ENCODE measurements at regions not wholly inside any gene's neighbourhood (a gene's known extent, or its start where the extent isn't known, plus 50 kb on each side); places are given as distances from the start of the nearest gene placed in this dataset.

DNA sequence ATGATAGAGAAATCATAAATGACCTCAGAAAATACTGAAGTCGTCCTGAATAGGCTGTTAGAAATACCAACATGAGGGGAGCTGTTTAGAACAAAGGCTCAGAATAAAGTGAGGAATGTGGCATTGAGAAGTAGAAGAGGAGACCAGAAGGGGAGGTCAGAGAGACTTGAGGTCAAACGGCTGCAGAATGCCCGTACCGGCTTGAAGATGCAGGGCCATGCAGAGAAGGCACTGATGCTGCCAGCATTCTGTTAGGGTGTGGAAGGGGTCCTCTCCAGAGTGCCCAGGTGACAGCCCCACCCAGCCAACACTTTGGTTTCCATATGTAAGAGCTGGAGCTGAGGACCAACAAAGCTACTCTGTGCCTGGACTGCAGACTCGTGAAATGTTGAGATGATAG is 570.9 kb downstream of the CDH26 start:
- no peak for DNase-seq

DNA sequence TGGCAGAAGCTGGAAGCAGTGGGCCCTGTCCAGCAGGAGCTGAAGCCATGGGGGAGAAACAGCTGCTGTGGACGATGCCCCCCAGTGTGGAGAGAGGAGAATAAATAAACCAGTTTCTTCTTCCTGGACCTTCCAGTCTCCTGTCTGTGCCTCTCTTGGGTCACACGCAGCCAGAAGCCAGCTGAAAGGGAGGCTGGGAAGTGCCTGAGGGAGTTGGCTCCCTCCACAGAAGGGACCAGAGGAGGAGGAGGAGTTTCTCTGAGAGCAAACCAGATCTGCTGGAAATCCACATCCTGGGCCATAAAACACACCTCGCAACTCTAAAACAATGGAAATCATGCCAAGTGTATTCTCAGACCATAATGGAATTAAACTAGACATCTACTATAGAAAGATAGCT is 577.0 kb downstream of the CDH26 start:
- no peak for DNase-seq

DNA sequence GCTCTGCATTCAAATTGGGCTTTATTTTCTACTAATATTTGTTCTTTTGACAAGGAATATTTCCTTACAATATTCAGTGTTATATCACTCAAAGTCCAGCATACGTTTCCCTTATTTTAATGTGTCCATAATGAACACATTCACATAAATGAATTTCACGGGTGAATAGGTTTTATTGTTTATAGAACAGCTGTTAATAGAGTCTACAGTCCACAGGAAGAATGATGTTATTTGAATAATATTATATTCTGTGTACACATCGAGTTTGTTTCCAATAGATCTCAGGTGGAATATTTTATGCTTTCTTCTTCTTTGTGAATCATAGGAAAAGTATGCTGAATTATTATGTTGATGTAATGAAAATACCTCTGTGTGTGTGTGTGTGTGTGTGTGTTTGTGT is 582.4 kb downstream of the CDH26 start:
- DNase-seq = no peak

DNA sequence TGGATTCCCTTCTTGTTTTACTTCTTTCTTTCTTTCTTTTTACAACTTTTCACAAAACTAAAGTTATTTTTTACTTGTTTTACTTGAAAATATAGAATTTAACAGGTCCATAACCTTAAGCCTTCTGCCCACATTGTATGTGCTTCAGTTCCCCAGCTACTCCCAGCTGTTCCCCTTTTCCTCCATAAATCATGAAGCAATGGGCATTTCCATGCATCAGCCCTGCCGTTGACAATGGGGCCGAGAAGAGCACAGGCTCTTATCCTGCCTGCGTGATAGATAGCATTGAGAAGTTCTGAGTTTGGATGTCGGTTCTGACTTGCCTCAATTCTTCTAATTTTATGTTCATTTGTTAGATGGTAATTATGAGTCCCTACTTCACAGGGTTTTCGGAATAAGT is 583.8 kb downstream of the CDH26 start:
- DNase-seq = no peak

DNA sequence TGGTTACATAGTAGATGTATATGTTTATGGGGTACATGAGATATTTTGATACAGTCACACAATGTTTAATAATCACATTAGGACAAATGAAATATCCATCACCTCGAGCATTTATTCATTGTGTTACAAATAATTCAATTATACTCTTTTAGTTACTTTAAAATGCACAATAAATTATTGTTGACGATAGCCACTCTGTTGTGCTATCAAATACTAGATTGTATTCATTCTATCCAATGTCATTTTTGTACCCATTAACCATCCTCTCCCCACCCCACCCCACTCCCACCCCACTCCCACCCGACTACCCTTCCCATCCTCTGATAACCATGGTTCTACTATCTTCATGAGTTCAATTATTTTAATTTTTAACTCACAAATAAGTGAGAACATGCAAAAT is 585.4 kb downstream of the CDH26 start:
- DNase-seq = no peak

DNA sequence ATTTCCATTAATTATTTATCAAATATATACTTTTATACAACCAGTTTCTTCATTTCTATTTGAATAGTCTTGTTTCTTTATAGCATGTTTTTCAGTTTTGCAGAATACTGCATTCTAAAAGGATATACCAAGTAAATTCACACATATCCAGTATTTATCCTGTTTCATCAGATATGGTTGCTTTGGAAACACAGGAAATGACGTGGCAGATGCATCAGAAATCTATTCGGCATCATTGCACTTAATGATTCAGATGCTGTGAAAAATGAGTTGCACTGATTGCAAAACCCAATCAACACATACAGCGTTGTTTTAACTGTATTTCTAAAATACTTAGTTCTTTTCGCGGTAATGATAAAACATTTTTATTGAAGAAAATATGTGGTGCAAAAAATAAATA is 594.9 kb downstream of the CDH26 start:
- DNase-seq = no peak

DNA sequence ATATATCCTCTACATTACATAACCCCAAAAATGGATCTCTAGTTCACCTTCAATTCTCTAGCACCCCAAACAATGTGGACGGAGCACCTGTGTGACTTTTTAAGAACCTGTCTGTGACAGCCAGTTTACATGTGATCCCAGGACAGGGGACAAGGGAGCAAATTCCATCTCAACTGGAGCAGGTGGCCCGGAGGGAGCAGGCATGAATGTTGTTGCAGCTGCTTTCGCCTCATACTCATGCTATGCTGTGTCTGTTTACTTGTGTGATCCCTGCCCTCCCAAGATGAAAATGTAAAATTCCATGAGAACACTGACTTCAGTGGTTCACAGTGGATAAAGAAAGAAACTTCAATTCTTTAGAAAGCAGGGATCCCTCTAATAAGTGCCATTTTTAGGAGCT is 600.3 kb downstream of the CDH26 start:
- no peak for DNase-seq

DNA sequence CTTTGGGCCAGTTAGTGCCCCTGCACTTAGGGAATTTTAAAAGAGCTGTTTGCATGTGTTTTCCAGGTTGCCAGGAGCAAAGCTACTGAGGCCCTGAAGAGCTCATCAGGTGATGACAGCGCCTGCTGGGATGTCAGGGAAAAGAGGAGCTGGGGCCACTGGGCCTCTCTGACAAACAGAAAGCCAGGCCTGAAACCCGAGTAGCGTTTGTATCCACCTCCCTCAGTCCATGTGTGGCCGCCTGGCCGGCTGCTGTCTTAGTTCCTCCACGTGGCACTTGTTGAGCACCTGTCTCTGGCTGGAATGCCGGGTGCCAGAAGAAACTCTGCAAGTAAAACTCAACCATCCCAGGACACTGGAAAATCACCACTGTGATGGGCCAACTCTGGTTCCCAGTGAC is 601.2 kb downstream of the CDH26 start:
- DNase-seq = no peak

DNA sequence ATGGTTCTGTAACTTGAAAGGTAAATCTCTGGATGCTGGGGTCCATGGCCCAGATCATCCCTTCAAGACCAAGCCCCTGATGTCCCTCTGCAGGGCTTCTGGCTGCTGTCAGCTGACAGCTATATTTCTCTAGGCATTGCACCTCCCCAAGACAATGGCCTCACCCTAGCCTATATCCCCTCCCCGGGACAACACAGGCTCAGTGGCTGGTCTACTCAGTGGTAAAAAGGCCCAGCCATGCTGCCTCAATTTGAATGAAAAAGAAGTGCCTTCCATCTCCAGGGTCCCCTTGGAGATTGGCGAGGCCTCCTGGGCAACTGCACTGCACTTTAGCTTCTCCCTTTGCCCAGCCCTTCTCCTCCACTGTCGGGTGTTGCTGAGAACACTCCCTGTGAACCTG is 602.8 kb downstream of the CDH26 start:
- DNase-seq = no peak

DNA sequence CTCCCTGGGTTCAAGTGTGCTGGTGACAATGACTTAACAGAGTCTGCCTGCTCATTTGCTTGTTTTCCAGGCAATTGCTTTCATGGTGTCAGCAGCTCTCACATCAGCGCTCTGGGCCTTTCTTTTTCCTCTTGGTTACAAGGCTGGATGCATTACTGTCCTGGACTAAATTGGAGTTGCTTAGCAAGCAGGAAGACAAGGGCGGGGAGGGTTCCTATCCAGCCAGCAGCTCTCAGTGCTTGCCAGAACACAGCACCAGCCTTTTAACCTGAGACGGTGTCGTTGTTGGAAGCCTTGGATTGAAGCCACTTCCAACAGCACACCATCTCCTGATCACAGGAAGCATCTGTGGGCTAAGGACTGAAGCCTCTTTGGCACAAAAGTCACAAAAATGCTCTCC is 606.9 kb downstream of the CDH26 start:
- no peak for DNase-seq

DNA sequence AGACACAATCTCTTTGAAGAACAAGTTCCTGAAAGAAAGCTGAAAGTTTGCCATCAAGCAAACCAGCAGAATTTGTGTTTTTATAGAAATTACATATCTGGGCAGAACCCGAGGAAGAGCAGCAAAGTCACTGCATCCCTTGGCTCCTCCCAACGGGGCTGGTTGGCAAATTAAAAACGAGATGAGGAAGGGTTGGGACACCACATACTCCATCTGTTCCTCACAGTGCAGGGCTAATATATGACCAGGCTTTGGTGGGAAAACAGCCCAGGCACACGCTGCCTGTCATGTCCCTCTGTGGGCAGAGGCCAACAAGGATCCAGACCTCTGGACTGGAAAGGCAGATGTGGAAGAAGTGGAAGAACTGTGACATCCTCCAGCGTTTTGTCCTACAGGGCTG is 607.3 kb downstream of the CDH26 start:
- DNase-seq = no peak

DNA sequence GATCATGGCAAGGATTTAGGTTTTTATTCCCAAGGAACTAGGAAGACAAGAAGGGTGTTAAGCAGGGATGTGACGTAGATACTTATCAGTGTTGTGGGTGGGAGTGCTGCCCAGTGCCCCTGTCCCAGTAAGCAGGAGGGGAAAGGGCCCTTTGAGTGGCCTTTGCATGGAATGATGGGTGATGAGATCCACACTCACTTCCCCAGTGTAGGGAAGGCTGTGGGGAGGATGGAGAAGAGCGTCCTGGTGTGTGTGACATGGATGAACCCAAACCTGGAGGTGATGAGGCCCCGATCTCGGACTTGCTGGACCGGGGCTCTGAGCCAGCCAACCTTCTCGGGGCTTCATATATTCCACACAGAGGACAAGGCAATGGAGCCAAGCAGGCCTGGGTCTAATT is 610.9 kb downstream of the CDH26 start:
- DNase-seq = no peak

DNA sequence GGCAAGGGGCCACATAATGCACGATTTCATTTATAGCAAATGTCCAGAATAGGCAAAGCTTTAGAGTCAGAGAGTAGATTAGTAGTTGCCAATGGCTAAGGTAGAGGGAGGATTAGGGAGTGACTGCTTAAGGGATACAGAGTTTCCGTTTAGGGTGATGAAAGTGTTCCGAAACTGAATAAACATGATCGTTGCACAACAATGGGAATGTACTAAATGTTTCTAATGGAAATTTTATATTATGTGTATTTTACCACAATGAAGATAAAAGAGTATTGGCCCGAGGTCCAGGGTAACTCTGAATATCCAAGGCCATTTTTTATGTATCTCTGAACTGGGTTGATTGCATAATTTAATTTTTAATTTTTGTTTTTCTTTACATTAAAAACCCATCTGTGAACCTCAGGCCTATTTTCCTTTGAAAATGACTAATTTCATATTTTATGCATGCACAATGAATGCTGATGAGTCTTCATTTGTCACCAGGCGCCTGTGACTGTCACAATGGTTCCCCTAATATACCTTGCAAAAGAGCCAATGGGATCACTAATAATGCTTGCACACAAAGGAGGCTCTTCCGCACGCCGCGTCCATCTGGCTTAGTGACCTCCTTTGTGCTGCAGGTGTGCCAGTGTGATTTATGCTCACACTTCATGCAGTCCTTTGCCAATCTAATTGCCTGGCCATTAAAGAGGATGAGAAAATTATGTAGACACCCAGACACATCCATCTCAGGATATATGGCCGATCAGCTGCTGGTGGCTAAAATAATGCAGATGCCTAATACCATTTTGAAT is 612.5 kb downstream of the CDH26 start:
- no peak for DNase-seq

DNA sequence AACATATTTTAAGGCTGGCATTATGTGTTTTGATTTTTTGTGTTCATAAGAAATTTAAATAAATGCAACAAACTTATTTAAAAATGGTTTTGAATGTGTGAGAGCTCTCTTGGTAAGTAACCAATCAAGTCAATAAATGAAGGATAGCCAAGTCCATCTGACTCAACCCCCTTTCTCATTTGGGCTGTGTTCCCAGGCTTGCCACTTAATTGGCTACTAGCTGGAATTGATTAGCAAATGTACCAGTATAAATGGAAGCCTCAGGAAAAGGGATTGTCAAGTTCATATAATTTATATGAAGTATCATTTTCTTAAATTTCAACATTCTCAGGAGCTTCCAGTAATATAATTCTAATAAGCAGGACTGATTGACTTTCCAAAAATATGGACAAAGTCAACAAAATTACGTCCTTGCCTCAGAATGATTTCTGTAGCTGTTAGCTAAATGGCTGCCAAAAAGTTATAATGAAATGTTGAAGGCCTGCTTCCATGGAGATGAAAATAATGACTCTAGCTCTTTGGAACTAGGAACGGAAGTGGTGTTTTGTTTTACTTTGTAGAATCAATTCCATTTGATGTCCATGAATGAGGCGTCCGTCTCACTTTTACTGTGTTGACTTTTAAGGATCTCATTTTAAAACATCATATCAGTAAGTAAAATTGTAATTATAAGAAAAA is 614.9 kb downstream of the CDH26 start:
- DNase-seq = no peak

DNA sequence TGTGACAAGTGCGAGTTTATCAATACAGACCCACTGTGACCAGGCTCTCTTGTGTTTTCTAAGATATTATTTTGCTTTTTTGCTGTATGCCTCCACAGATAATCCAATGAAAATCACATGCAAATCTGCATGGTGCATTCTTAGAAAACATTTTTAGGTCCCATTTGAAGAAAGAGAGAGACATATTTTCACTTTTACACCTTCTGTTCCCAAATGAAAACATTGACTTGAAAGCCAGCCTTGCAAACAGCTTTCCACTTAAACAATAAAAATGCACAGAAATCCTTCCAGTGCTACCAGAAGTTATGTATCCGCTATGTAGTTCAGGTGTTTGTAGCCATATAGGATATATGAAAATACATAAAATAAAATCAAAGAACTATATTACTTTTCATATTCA is 618.0 kb downstream of the CDH26 start:
- DNase-seq = no peak

DNA sequence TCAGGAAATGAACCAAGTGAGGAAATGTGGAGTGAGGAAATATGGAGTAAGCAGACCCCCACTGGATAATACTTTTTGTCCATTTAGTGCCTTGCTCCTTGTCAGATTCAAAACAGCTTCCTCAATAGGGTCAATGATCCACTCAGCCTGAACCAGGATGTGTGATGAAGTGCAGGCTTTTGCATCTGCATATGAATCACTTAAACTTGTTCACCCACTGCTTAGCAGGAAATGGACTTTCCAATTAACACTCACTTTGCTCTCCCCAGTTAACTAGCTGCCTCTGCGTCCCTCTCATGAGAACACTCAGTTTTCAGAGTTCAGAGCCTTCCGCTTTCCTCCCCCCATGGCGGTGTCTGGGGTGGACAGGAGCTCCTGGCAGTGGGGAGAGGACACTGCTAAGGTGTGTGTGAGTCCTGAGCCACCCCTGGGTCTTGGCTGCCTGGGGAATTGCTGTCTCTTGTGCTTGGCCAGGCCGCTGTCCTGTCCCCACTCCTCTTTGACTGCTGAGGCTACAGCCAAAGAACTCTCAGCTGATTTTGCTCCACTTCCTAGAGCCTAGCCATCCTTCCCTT is 621.8 kb downstream of the CDH26 start:
- DNase-seq = no peak

DNA sequence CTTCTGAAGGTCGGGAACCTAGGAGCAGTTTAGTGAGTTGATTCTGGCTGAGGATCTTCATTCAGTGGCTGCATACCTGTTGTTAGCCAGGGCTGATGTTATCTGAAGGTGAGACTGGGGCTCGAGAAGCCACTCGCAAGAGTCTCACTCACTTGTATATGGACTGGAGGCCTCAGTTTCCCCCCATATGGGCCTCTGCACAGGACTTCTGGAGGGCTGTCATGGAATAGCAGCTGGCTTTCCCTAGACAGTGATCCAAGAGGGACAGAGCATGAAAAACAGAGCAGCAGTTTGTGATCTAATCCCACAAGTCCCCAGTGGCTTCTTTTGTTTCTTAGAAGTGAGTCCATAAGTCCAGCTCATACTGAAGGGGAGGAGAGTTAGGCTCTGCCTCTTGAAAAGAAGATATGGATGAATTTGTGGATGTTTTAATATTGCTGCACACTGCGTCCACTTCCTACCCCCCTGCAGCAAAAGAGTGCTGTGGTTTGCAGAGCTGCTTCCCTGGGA is 623.4 kb downstream of the CDH26 start:
- DNase-seq = no peak

DNA sequence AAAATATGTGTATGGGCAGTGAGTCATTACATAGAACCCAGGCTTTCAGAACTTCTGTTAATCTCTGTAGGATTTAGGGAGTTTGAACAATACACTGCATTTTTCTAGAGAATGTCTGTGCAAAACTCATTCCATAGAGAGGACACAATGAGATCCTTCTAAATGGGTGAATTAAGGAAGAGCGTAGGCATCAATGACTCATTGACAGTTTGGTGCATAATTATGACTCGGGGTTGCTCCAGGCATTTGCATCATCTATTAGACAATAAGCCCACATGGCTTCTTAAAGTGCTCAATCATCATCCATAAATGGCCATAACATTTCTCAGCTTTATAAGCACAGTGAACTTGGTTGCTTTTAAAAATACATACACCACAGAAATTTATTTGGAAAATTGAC is 625.5 kb downstream of the CDH26 start:
- no peak for DNase-seq

DNA sequence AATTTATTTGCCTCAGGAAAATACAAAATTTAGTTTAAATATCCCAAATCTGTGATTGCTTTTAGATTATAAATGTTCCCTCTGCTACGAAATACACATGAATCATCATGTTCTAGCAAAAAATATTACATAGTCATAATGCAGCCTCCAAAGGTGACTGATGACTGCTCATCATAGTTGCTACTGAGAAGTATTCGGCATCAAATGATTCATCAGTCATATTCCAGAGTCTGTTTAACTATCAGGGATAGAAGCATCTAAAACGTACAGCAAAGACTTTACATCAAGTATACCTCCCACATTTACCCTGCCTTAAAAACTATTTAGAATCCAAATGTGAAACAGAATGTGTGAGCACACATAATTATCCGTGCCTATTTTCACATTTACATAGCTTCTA is 626.0 kb downstream of the CDH26 start:
- DNase-seq = no peak

DNA sequence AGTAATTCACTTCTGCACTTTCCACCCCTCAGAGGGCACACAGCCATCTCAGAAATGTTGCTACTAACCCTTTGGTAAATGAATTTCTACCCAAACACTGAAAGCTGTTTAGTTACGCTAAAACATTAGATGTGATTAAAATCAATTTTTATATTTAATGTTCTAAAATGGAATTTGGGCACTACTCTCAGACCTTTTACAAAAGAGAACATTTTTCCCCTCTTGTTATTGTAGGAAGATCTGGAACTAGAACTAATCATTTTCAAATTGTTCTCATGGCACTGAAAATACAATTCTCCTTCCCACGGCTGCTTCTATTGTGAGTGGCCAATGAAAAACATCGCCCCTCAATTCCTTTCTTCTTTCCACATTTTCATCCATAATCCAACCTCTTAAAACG is 627.4 kb downstream of the CDH26 start:
- no peak for DNase-seq

DNA sequence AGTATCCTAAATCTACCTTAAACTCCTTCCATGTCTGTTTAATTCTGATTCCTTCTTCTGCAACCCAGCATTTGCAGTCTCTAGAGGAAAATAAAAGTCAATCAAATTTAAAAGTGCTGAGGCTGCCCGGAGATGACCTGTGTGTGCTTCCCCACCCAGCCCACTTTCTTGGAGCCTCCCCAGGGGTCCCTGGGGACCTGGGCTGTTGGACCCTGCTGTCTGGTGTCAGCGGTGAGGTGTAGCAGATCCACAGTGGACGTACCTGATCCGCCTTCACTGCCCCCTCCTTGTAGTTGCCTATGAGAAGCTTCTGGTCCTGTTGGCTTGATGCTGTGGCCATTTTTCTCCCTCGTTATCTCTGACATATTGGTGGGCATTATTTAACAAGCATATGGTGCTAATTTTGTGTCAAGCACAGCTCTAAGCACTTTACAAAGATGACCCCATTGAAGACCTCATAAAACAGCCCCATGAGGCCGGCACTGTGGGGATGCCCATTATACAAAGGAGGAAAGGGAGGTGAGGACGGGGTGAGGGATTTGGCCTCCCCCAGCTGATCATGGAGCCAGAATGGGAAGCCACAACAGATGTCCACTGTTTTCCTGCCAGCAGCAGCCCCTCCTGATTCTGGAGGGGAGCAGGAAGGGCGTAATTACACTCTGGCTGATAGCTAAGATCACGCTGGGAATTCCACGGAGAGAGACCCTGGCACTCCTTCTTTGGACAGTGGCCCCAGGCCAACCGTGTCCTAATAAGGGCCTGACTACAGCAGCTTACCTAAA is 628.2 kb downstream of the CDH26 start:
- DNase-seq = no peak

DNA sequence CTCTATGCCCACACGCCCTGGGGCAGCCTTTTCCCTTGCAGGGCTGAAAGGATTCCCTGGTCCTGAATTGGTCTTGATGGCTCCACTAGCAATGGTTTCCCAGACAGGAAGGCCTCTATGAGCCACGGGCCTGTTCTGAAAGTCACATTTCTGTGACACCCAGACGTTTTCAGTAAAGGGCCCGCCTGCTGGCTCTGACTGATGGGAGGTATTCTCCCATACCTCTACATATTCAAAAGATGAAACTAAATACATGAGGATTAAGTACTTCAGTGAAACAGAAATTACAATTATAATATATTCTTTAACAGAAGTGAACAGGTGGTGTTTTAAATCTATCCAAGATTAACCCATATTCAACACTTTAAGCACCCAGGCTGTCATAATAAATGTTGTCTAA is 629.8 kb downstream of the CDH26 start:
- no peak for DNase-seq

DNA sequence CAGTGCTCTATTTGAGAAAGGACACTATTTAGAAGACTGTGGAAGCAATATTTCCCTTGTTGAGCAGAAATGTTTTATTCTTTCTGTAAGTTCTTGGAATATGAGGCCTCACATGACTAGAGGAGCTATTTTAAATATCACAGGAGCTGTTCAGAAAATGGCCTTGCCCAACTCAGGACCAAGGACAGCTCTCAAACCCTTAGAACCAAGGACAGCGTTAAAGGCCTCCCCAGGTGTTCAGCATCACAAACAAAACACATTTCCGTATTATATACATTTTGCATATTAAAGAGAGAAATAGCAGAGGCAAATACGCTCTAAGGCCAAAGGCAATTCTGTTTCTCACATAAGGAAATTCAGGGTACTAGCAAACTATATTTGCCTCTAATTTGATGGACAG is 631.4 kb downstream of the CDH26 start:
- DNase-seq = no peak

All from CD4-positive, alpha-beta T cell treated with Interleukin-21 for 1 hour (primary cell).